PC-3 (cell line): ENCODE measurements at regions not wholly inside any gene's neighbourhood (a gene's known extent, or its start where the extent isn't known, plus 50 kb on each side); places are given as distances from the start of the nearest gene placed in this dataset.
"Not testable (repeated sequence)": the region's sequence is repeated elsewhere in the genome, so short reads cannot be mapped to it uniquely, and the experiment has no call there.

Experiments
- ATAC-seq: fragments of 200-7000 bp; cut with Tn5 transposase; 2 replicates; pipeline ENCODE4 v1.9.1; 2020; ENCODE audit warnings: mild to moderate bottlenecking, moderate library complexity
- BruUV-seq: library from RNA; stranded (reverse); fragments of 400-500 nt; replicated peaks from 2 replicates; lab custom pipeline; 2021; lab: Mats Ljungman, UMichigan
- CTCF ChIA-PET: fragments of 300-600 bp; sonication (Branson Sonifier 250); formaldehyde crosslinking; loops from one replicate; lab custom pipeline; 2022; ENCODE audit warnings: antibody characterized with exemption; lab: Charles Lee
- POLR2A ChIA-PET: fragments of 300-600 bp; sonication (Branson Sonifier 250); formaldehyde crosslinking; loops from one replicate; lab custom pipeline; 2022; ENCODE audit warnings: antibody characterized with exemption; ENCODE audit not compliant: unreplicated experiment; lab: Charles Lee
- DNase-seq: peaks from one replicate; pipeline ENCODE4 v3.0.0-alpha.2; 2015
- H2AFZ ChIP-seq: fragments of 300-600 bp; sonication (generic); 2 replicates; pipeline ENCODE4 v1.6.0; 2016; ENCODE audit warnings: antibody characterized with exemption, low read length
- H3F3A ChIP-seq: fragments of 300-600 bp; sonication (generic); one replicate; pipeline ENCODE4 v1.6.0; 2017; ENCODE audit warnings: antibody characterized with exemption, low read length, control low read depth, mild to moderate bottlenecking; ENCODE audit not compliant: unreplicated experiment
- H3K27ac ChIP-seq: fragments of 300-600 bp; sonication (generic); 2 replicates; pipeline ENCODE4 v1.5.1; 2016; ENCODE audit warnings: mild to moderate bottlenecking, low read length
- H3K27me3 ChIP-seq: fragments of 300-600 bp; sonication (generic); 2 replicates; pipeline ENCODE4 v1.6.1; 2016; ENCODE audit warnings: low read length, mixed read lengths
- H3K36me3 ChIP-seq: fragments of 300-600 bp; sonication (generic); 2 replicates; pipeline ENCODE4 v1.6.1; 2016; ENCODE audit warnings: low read depth, mixed run types, low read length, mixed read lengths
- H3K4me1 ChIP-seq: fragments of 300-600 bp; sonication (generic); 2 replicates; pipeline ENCODE4 v1.5.1; 2016; ENCODE audit warnings: low read length; ENCODE audit not compliant: insufficient read depth
- H3K4me2 ChIP-seq: fragments of 300-600 bp; sonication (generic); 2 replicates; pipeline ENCODE4 v1.6.0; 2016; ENCODE audit warnings: low read length
- H3K4me3 ChIP-seq: fragments of 300-600 bp; sonication (generic); 2 replicates; pipeline ENCODE4 v1.5.1; 2016; ENCODE audit warnings: mild to moderate bottlenecking, low read length, mixed read lengths
- H3K79me2 ChIP-seq: fragments of 300-600 bp; sonication (generic); 2 replicates; pipeline ENCODE4 v1.6.1; 2017; ENCODE audit warnings: low read length, mixed read lengths
- H3K9ac ChIP-seq: fragments of 300-600 bp; sonication (generic); 2 replicates; pipeline ENCODE4 v1.6.0; 2016; ENCODE audit warnings: mild to moderate bottlenecking, low read length
- H3K9me2 ChIP-seq: fragments of 300-600 bp; sonication (generic); replicated peaks from 2 replicates; pipeline ENCODE4 v1.6.1; 2016; ENCODE audit warnings: mixed run types, low read length, mixed read lengths
- H3K9me3 ChIP-seq: fragments of 300-600 bp; sonication (generic); 2 replicates; pipeline ENCODE4 v1.6.1; 2016; ENCODE audit warnings: low read length, mixed read lengths
- H4K20me1 ChIP-seq: fragments of 300-600 bp; sonication (generic); 2 replicates; pipeline ENCODE4 v1.6.1; 2016; ENCODE audit warnings: low read length, mixed read lengths
- EZH2 ChIP-seq: fragments of 300-600 bp; sonication (generic); IDR thresholded peaks from one replicate; pipeline ENCODE4 v1.6.1; 2017; ENCODE audit warnings: antibody characterized with exemption, mild to moderate bottlenecking, low read length; ENCODE audit not compliant: unreplicated experiment
- EZH2phosphoT487 ChIP-seq: fragments of 300-600 bp; sonication (generic); IDR thresholded peaks from 2 replicates; pipeline ENCODE4 v1.6.1; 2018; ENCODE audit warnings: mild to moderate bottlenecking, antibody characterized with exemption, low read length, borderline replicate concordance
- intact Hi-C: fragments of 100-400 bp; cut with micrococcal nuclease; formaldehyde crosslinking; loops from 2 replicates; pipeline ENCODE4 v1.9.0; 2023
- TF ChIP-seq, protein P1 (sequence below): fragments of 300-600 bp; sonication (generic); conservative IDR thresholded peaks from 2 replicates; pipeline ENCODE4 v1.5.1; 2017; ENCODE audit warnings: antibody characterized with exemption, low read depth, mild to moderate bottlenecking, low read length

DNA sequence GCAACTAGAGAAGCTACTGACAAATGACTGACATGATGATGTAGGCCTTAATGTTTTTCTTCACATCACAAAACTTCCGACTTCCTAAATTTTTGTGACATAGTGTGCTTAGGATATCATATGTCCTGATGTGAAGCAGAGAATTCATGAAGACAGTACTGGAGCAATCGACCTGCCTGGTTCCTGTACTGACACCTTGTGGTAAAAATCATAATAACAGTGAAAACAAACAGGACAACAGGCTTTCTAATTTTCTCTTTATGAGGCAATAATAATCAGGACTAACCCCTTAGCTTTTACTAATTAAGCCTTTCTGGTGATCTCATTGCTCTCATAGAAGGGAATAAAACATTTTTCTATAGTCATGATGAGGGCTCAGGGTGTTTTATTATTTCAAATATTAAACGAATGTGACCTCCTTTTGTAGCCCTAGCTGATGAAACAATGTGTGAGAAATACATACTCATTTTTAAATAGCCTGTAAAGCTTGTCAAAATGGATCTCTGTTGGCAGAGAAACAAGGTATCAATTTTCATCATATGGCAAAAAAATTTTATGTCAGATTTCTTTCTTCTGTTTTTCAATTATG lies 158.4 kb downstream of the TENT5D start:
- H3K9me3 ChIP-seq, result no peaks in the 10 kb centered on the region
- no peaks in the 10 kb centered on the region for H4K20me1 ChIP-seq
- H2AFZ ChIP-seq, result no peak overlapping the region
- ATAC-seq (peak; percentile 50; the same call in 1 of the 2 replicates), DNase-seq (peak; percentile 55)
- no peaks in the 10 kb centered on the region for H3K9me2 ChIP-seq
- H3K27me3 ChIP-seq, result no peaks in the 10 kb centered on the region
- H3K9ac ChIP-seq, result no peak overlapping the region
- no peaks in the 10 kb centered on the region for H3F3A ChIP-seq
- no peaks in the 10 kb centered on the region for H3K79me2 ChIP-seq
- BruUV-seq, result no TSS peak
- ChIA-PET POLR2A (no interaction called here), CTCF (no interaction called here)
- intact Hi-C loops, result loop anchor here (1.0 to 2.0 kb wide), 2 partner anchors 147 to 294 kb away; no protein-coding TSS in a partner anchor
- no peak overlapping the region for H3K27ac ChIP-seq
- H3K4me1 ChIP-seq, result no peaks in the 10 kb centered on the region
- no peak for TF ChIP-seq EZH2
- no peak for TF ChIP-seq EZH2phosphoT487
- TF ChIP-seq, protein P1, sequence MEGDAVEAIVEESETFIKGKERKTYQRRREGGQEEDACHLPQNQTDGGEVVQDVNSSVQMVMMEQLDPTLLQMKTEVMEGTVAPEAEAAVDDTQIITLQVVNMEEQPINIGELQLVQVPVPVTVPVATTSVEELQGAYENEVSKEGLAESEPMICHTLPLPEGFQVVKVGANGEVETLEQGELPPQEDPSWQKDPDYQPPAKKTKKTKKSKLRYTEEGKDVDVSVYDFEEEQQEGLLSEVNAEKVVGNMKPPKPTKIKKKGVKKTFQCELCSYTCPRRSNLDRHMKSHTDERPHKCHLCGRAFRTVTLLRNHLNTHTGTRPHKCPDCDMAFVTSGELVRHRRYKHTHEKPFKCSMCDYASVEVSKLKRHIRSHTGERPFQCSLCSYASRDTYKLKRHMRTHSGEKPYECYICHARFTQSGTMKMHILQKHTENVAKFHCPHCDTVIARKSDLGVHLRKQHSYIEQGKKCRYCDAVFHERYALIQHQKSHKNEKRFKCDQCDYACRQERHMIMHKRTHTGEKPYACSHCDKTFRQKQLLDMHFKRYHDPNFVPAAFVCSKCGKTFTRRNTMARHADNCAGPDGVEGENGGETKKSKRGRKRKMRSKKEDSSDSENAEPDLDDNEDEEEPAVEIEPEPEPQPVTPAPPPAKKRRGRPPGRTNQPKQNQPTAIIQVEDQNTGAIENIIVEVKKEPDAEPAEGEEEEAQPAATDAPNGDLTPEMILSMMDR, result peak; percentile 67
- H3K4me2 ChIP-seq, result no peak overlapping the region
- H3K36me3 ChIP-seq, result no peaks in the 10 kb centered on the region
- H3K4me3 ChIP-seq, result no peak overlapping the region

DNA sequence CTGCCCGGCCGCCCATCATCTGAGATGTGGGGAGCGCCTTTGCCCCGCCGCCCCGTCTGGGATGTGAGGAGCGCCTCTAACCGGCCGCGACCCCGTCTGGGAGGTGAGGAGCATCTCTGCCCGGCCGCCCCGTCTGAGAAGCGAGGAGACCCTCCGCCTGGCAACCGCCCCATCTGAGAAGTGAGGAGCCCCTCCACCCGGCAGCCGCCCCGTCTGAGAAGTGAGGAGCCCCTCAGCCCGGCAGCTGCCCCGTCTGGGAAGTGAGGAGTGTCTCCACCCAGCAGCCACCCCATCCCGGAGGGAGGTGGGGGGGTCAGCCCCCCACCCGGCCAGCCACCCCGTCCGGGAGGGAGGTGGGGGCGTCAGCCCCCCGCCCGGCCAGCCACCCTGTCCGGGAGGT lies 170.7 kb downstream of the TENT5D start:
- H3K4me1 ChIP-seq, H3K9me3 ChIP-seq, H3K36me3 ChIP-seq, H3K4me3 ChIP-seq, CTCF ChIA-PET, DNase-seq, H3K9me2 ChIP-seq, H3F3A ChIP-seq, H3K9ac ChIP-seq, H3K79me2 ChIP-seq, POLR2A ChIA-PET, H3K27ac ChIP-seq, H2AFZ ChIP-seq, H3K27me3 ChIP-seq, H4K20me1 ChIP-seq, H3K4me2 ChIP-seq, intact Hi-C loops, BruUV-seq, ATAC-seq: not testable (repeated sequence)

DNA sequence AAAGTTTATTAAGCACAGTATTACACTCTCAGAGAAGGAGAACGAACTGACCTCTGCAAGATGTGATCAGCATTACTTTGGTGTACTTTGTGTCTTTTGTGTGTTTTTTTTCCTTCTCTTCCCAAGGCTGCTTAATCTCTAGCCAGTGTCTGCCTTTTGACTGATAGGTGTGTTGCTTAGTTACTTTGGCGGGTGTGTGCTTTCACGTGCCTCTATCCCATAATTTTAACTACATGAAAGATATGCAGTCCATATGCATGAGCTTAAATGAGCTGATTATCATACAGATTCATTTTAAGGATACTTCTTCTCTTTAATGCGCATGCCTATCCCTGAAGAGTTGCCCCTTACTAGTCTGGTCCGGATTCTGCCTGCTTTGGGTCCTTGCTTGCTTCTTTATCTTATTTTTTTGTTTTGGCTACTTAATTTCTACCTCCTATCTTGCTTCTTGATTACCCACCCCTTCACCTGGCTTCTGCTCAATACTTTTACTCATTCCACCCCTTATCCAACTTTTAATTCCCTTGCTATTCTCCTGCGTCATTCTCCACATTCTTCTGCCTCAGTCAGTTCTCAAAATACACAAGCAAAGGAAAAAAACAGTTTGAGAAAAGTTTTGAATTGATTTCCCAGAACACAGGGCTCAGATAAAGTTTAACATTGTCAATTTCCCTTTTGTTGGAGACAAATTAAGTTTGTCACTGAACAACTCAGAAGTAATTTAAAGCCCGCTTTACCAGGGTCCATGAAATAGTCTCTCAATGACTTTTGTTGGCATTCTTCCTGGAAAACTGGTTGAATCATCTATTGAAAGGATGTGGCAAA lies 182.0 kb downstream of the TENT5D start:
- intact Hi-C loops, result no loop called here
- Histone ChIP-seq H2AFZ (no peak overlapping the region), H3K79me2 (no peaks in the 10 kb centered on the region), H3K4me1 (no peaks in the 10 kb centered on the region), H4K20me1 (no peaks in the 10 kb centered on the region), H3K9me3 (no peaks in the 10 kb centered on the region), H3K27ac (no peak overlapping the region), H3K4me2 (no peak overlapping the region), H3F3A (no peaks in the 10 kb centered on the region), H3K4me3 (no peak overlapping the region), H3K9ac (no peak overlapping the region), H3K9me2 (no peaks in the 10 kb centered on the region), H3K27me3 (no peaks in the 10 kb centered on the region), H3K36me3 (no peaks in the 10 kb centered on the region)
- TF ChIP-seq EZH2, result no peak
- no peak for TF ChIP-seq EZH2phosphoT487
- TF ChIP-seq, protein P1, result no peak
- ATAC-seq (no peak), DNase-seq (peak; percentile 47)
- ChIA-PET POLR2A (no interaction called here), CTCF (no interaction called here)
- BruUV-seq, result no TSS peak
